ENCODE measurements at regions not wholly inside any gene's neighbourhood (a gene's known extent, or its start where the extent isn't known, plus 50 kb on each side); places are given as distances from the start of the nearest gene placed in this dataset.

DNA sequence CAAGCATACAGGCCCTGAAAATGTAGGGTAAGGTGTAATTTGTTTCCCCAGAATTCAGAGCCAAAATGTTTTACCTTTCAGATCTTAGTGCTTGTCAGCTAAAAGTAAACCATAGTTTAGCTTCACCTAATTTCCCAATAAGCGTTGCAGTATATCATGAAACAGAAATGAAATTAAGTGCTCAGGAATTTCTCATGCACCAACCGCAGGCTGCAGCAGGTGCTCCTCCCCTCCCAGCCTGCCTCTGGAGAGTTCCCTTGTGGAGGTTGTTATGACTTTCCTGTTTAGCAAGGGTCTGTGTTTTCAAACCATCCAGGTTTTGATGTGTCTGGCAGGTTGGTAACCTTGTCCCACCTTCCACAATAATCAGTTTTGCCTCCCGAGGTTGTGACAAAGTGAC, 118.5 kb downstream of the HLX start:
- Histone ChIP-seq H3K27me3 (ENCODE audit: insufficient read depth, low read depth, severe bottlenecking) (no peaks in the 10 kb centered on the region), H3K4me3 (ENCODE audit: low read depth, low read length) (no peak overlapping the region), H3K9me3 (ENCODE audit: severe bottlenecking) (no peaks in the 10 kb centered on the region), H3K36me3 (no peaks in the 10 kb centered on the region), H3K27ac (peak overlapping the region; percentile 79; the same call in 1 of the 2 replicates)
- TF ChIP-seq, protein P1, sequence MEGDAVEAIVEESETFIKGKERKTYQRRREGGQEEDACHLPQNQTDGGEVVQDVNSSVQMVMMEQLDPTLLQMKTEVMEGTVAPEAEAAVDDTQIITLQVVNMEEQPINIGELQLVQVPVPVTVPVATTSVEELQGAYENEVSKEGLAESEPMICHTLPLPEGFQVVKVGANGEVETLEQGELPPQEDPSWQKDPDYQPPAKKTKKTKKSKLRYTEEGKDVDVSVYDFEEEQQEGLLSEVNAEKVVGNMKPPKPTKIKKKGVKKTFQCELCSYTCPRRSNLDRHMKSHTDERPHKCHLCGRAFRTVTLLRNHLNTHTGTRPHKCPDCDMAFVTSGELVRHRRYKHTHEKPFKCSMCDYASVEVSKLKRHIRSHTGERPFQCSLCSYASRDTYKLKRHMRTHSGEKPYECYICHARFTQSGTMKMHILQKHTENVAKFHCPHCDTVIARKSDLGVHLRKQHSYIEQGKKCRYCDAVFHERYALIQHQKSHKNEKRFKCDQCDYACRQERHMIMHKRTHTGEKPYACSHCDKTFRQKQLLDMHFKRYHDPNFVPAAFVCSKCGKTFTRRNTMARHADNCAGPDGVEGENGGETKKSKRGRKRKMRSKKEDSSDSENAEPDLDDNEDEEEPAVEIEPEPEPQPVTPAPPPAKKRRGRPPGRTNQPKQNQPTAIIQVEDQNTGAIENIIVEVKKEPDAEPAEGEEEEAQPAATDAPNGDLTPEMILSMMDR (IDR thresholded peaks at IDR 0.05; ENCODE audit: low read depth, low read length), result no peak
- no peak for DNase-seq

DNA sequence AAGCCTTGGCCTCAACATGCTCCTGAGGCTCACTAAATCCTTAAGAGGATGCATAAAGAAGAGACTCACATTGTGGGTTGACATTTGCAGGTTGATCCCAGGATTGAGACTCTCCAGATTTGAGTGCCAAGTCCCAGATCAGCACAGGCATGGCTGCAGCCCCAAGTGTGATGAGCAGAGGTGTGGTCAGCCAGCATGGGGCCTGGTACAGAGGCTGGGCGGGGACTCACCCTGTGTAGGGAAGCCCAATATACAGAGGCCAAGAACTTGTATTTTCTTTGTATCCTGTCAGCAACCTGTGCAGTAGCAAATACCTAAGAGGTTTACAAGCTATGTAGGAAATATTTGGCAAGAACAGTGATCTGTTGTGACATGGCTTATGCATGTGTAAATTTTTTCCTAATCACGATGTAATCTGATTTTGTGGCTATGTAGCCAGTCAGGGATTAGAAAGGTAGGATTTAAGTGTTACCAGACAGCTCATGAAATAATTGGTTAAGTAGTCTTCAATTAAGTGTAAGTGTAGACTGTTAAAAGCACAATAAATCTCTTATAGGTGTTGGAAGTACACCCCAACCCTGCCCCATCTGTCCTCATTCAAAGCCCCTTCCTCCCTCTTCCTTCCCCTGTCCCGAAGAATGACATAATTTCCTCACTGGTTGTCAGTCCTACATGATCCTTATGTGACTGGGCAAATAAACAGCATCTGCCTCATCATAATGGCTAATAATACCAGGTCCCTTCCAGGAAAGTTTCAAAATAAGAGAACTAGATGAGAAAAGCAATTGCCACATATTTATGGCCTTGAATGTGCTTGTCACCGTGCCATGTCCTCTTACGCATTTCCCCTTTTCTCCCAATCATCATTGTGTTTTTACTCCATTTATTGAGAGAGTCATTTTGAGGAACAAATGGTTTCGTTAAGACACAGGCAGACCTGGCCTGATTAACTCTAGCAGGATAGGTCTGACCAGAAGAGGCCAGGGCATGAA, 120.9 kb downstream of the HLX start:
- Histone ChIP-seq H3K36me3 (no peaks in the 10 kb centered on the region), H3K4me3 (ENCODE audit: low read depth, low read length) (no peak overlapping the region), H3K9me3 (ENCODE audit: severe bottlenecking) (no peaks in the 10 kb centered on the region), H3K27me3 (ENCODE audit: insufficient read depth, low read depth, severe bottlenecking) (no peaks in the 10 kb centered on the region), H3K27ac (peak overlapping the region; percentile 87)
- TF ChIP-seq, protein P1 (IDR thresholded peaks at IDR 0.05; ENCODE audit: low read depth, low read length), result no peak
- DNase-seq, result peak; percentile 92

DNA sequence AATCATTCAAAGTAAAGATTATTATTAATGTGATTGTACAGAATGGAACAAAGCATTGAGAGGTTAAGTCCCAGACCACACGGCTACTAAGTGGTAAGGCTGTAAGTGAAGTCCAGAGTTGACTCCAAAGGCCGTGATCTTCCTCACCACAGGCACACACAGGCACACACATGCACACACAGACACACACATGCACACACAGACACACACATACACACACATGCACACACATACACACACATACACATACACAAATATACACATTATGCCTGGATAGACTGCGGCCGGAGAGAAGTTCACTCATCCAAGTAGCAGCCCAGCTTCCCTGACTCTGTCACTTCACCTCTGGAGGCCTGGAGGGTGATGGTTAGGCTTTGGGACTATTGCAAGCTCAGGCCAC, 121.9 kb downstream of the HLX start:
- no peaks in the 10 kb centered on the region for H3K9me3 ChIP-seq (ENCODE audit: severe bottlenecking)
- TF ChIP-seq, protein P1 (IDR thresholded peaks at IDR 0.05; ENCODE audit: low read depth, low read length), result no peak

DNA sequence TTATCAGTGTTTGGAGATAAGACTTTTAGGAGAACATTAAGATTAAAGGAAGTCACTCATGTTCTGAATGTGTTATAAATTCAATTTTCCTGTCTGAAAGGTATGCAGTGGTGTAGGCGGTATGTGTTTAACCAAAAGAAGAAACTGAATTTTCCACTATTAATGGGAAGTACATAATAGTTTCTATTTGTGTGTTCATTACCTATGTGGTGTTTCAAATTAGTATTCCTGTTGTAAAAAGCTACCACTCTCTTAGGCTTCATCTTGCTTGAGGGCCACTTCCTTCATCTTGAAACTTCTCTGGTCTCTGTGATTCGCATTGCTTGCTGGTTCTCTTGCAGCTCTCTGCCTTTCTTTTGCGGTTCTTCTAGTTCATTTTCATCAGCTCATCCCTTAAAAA, 123.4 kb downstream of the HLX start:
- DNase-seq, result no peak
- no peak overlapping the region for H3K27ac ChIP-seq
- no peaks in the 10 kb centered on the region for H3K36me3 ChIP-seq
- no peaks in the 10 kb centered on the region for H3K27me3 ChIP-seq (ENCODE audit: insufficient read depth, low read depth, severe bottlenecking)
- no peak overlapping the region for H3K4me3 ChIP-seq (ENCODE audit: low read depth, low read length)
- TF ChIP-seq, protein P1 (IDR thresholded peaks at IDR 0.05; ENCODE audit: low read depth, low read length), result no peak
- H3K9me3 ChIP-seq (ENCODE audit: severe bottlenecking), result no peaks in the 10 kb centered on the region

More for the DNA sequence above, 121.9 kb downstream of the HLX start:
- H3K36me3 ChIP-seq, result no peaks in the 10 kb centered on the region
- no peaks in the 10 kb centered on the region for H3K27me3 ChIP-seq (ENCODE audit: insufficient read depth, low read depth, severe bottlenecking)
- H3K27ac ChIP-seq, result peak overlapping the region; percentile 87
- H3K4me3 ChIP-seq (ENCODE audit: low read depth, low read length), result no peak overlapping the region
- DNase-seq, result no peak

DNA sequence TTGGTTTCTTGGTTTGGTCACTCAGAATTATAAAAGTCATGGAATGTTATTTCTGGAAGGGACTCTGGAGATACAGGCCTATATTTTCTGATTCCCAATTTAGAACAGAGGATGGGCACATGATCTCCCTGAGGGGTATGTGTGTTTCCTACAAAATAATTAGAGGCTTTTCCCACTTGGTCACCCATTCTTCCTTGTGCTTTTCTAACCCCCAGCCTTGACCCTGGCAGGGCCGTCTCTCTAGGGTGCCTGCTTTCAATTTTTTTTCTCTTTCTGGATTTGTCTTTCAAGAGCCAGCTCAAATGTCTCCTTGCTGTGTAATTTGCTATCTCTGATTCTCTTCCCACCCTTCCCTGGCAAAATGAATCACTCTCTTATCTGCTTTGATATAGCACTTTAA, 131.9 kb downstream of the HLX start:
- H3K27me3 ChIP-seq (ENCODE audit: insufficient read depth, low read depth, severe bottlenecking), result no peaks in the 10 kb centered on the region
- DNase-seq, result no peak
- TF ChIP-seq, protein P1 (IDR thresholded peaks at IDR 0.05; ENCODE audit: low read depth, low read length), result no peak
- H3K9me3 ChIP-seq (ENCODE audit: severe bottlenecking), result no peaks in the 10 kb centered on the region
- H3K36me3 ChIP-seq, result no peaks in the 10 kb centered on the region
- no peak overlapping the region for H3K4me3 ChIP-seq (ENCODE audit: low read depth, low read length)
- H3K27ac ChIP-seq, result no peak overlapping the region
